ENCODE measurements at regions not wholly inside any gene's neighbourhood (a gene's known extent, or its start where the extent isn't known, plus 50 kb on each side); places are given as distances from the start of the nearest gene placed in this dataset.
A peak's percentile ranks its signal among the peaks of the same experiment; 100 is the strongest.
"Not testable (repeated sequence)": the region's sequence is repeated elsewhere in the genome, so short reads cannot be mapped to it uniquely, and the experiment has no call there.

- H3K36me3 ChIP-seq, result no peaks in the 10 kb centered on the region
- H3K9me3 ChIP-seq, result no peaks in the 10 kb centered on the region
- DNase-seq (ENCODE audit: low spot score) (no peak), ATAC-seq (ENCODE audit: insufficient number of reproducible peaks, low FRiP score, low read depth) (no peak)
- H3K4me1 ChIP-seq (ENCODE audit: control insufficient read depth in 1 of 2, low read depth in 2 of 2), result peaks cover 0 to 1% of the 10 kb centered on the region in 2 donors
- H3K27me3 ChIP-seq (replicated peaks; ENCODE audit: insufficient read depth), result no peaks in the 10 kb centered on the region
- no peak overlapping the region for H3K4me3 ChIP-seq
- H3K27ac ChIP-seq, result no peak overlapping the region
- no peak for TF ChIP-seq CTCF (IDR thresholded peaks at IDR 0.05)
Measured at GRCh38 chrY:9118704-9119103, 218.6 kb upstream of the TSPY4 start.

DNA sequence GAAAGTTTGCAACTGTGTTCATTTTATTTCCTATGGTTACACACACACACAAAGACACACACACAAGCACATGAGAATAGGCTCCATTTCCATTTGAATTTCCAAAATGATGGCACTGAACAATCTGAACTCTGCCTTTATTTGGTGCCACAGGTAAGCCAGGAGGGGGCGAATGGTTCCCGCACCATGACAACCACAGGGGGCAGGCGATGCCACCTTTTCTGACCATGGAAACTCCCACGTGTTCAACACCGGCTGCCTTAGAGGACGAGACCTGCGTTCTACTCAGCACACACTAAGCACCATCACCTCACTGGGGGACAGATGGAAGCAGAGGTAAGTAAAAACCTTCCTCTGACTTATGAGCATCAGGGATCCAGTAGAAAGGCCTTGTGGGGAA, 212.6 kb upstream of the TSPY4 start:
- no peak overlapping the region for H3K4me3 ChIP-seq
- ATAC-seq (ENCODE audit: insufficient number of reproducible peaks, low FRiP score, low read depth) (no peak), DNase-seq (ENCODE audit: low spot score) (no peak)
- H3K27ac ChIP-seq, result no peak overlapping the region
- H3K36me3 ChIP-seq, result no peaks in the 10 kb centered on the region
- no peaks in the 10 kb centered on the region for H3K27me3 ChIP-seq (replicated peaks; ENCODE audit: insufficient read depth)
- TF ChIP-seq CTCF (IDR thresholded peaks at IDR 0.05), result no peak
- H3K9me3 ChIP-seq, result no peaks in the 10 kb centered on the region
- H3K4me1 ChIP-seq (ENCODE audit: control insufficient read depth in 1 of 2, low read depth in 2 of 2), result no peaks in the 10 kb centered on the region

- H3K36me3 ChIP-seq, result no peaks in the 10 kb centered on the region
- no peak for DNase-seq (ENCODE audit: low spot score)
- H3K27ac ChIP-seq, result no peak overlapping the region
- no peaks in the 10 kb centered on the region for H3K9me3 ChIP-seq
- no peak for ATAC-seq (ENCODE audit: insufficient number of reproducible peaks, low FRiP score, low read depth)
- no peaks in the 10 kb centered on the region for H3K27me3 ChIP-seq (replicated peaks; ENCODE audit: insufficient read depth)
- H3K4me3 ChIP-seq, result no peak overlapping the region
- no peak for TF ChIP-seq CTCF (IDR thresholded peaks at IDR 0.05)
- no peaks in the 10 kb centered on the region for H3K4me1 ChIP-seq (ENCODE audit: control insufficient read depth in 1 of 2, low read depth in 2 of 2)
Measured at GRCh38 chrY:9126545-9126944, 210.7 kb upstream of the TSPY4 start.

- H3K4me3 ChIP-seq; DNase-seq (ENCODE audit: low spot score); ATAC-seq (ENCODE audit: insufficient number of reproducible peaks, low FRiP score, low read depth); H3K27me3 ChIP-seq (replicated peaks; ENCODE audit: insufficient read depth); H3K4me1 ChIP-seq (ENCODE audit: control insufficient read depth in 1 of 2, low read depth in 2 of 2); H3K36me3 ChIP-seq; H3K27ac ChIP-seq; H3K9me3 ChIP-seq: not testable (repeated sequence)
Measured at GRCh38 chrY:9143366-9143765, 193.9 kb upstream of the TSPY4 start.

- H3K27me3 ChIP-seq (replicated peaks; ENCODE audit: insufficient read depth); H3K36me3 ChIP-seq; H3K4me3 ChIP-seq; ATAC-seq (ENCODE audit: insufficient number of reproducible peaks, low FRiP score, low read depth); DNase-seq (ENCODE audit: low spot score); H3K9me3 ChIP-seq: not testable (repeated sequence)
- Histone ChIP-seq H3K4me1 (ENCODE audit: control insufficient read depth in 1 of 2, low read depth in 2 of 2) (peaks cover 0 to 28% of the 10 kb centered on the region in 2 donors), H3K27ac (peak overlapping the region in 1 of 2 donors; percentile 53)
Measured at GRCh38 chrY:9154552-9154951, 182.7 kb upstream of the TSPY4 start.

- no peak for TF ChIP-seq CTCF (IDR thresholded peaks at IDR 0.05)
- H3K4me3 ChIP-seq, result no peak overlapping the region
- DNase-seq (ENCODE audit: low spot score) (no peak), ATAC-seq (ENCODE audit: insufficient number of reproducible peaks, low FRiP score, low read depth) (no peak)
- no peaks in the 10 kb centered on the region for H3K27me3 ChIP-seq (replicated peaks; ENCODE audit: insufficient read depth)
- H3K4me1 ChIP-seq (ENCODE audit: control insufficient read depth in 1 of 2, low read depth in 2 of 2), result peaks cover 0 to 39% of the 10 kb centered on the region in 2 donors
- no peaks in the 10 kb centered on the region for H3K36me3 ChIP-seq
- H3K27ac ChIP-seq, result no peak overlapping the region
- H3K9me3 ChIP-seq, result no peaks in the 10 kb centered on the region
Measured at GRCh38 chrY:9155721-9156120, 181.5 kb upstream of the TSPY4 start.

Measured in thoracic aorta (tissue), 2 donors.